ENCODE measurements at regions not wholly inside any gene's neighbourhood (a gene's known extent, or its start where the extent isn't known, plus 50 kb on each side); places are given as distances from the start of the nearest gene placed in this dataset.

- H3K4me2 ChIP-seq (ENCODE audit: insufficient read depth, low read length) = no peak overlapping the region
- H3K27ac ChIP-seq (ENCODE audit: low read length) = no peak overlapping the region
Measured at GRCh38 chr7:25032774-25033743, 53.1 kb upstream of the OSBPL3 start.

GRCh38 chr7:25031432-25031831 is 51.5 kb upstream of the OSBPL3 start:
- Histone ChIP-seq H3K79me2 (ENCODE audit: insufficient read depth, low read length) (no peaks in the 10 kb centered on the region), H4K20me1 (ENCODE audit: insufficient read depth, low read length) (no peaks in the 10 kb centered on the region), H3K9me3 (ENCODE audit: insufficient read depth, low read length, severe bottlenecking) (peaks cover 6% of the 10 kb centered on the region), H3K9ac (ENCODE audit: low read depth, low read length) (no peak overlapping the region), H3K27me3 (ENCODE audit: insufficient read depth, low read length, poor library complexity) (no peaks in the 10 kb centered on the region), H3K4me3 (ENCODE audit: low read depth in 1 of 2, low read length in 2 of 2) (no peak overlapping the region), H3K27ac (ENCODE audit: low read length) (no peak overlapping the region), H3K36me3 (ENCODE audit: insufficient read depth, low read length) (no peaks in the 10 kb centered on the region), H3K4me1 (ENCODE audit: insufficient read depth, low read length) (peaks cover 28% of the 10 kb centered on the region), H2AFZ (ENCODE audit: low read depth, low read length) (no peak overlapping the region), H3K4me2 (ENCODE audit: insufficient read depth, low read length) (no peak overlapping the region)
- DNase-seq = no peak
- no peak for ATAC-seq (ENCODE audit: insufficient read depth, low read depth)
- TF ChIP-seq EZH2 (IDR thresholded peaks at IDR 0.05; ENCODE audit: borderline replicate concordance, low read depth, low read length, severe bottlenecking) (no peak), CTCF (IDR thresholded peaks at IDR 0.05; ENCODE audit: borderline replicate concordance, extremely low read depth, low read length, poor library complexity, severe bottlenecking) (no peak)

More at GRCh38 chr7:25032774-25033743, 53.1 kb upstream of the OSBPL3 start:
- no peak overlapping the region for H3K4me3 ChIP-seq (ENCODE audit: low read depth in 1 of 2, low read length in 2 of 2)
- peaks cover 10% of the 10 kb centered on the region for H3K9me3 ChIP-seq (ENCODE audit: insufficient read depth, low read length, severe bottlenecking)
- no peaks in the 10 kb centered on the region for H4K20me1 ChIP-seq (ENCODE audit: insufficient read depth, low read length)
- TF ChIP-seq EZH2 (IDR thresholded peaks at IDR 0.05; ENCODE audit: borderline replicate concordance, low read depth, low read length, severe bottlenecking) = no peak
- TF ChIP-seq CTCF (IDR thresholded peaks at IDR 0.05; ENCODE audit: borderline replicate concordance, extremely low read depth, low read length, poor library complexity, severe bottlenecking) = no peak
- peaks cover 19% of the 10 kb centered on the region for H3K4me1 ChIP-seq (ENCODE audit: insufficient read depth, low read length)
- DNase-seq (no peak), ATAC-seq (ENCODE audit: insufficient read depth, low read depth) (no peak)
- H3K79me2 ChIP-seq (ENCODE audit: insufficient read depth, low read length) = no peaks in the 10 kb centered on the region
- no peak overlapping the region for H2AFZ ChIP-seq (ENCODE audit: low read depth, low read length)
- no peaks in the 10 kb centered on the region for H3K36me3 ChIP-seq (ENCODE audit: insufficient read depth, low read length)
- no peak overlapping the region for H3K9ac ChIP-seq (ENCODE audit: low read depth, low read length)
- no peaks in the 10 kb centered on the region for H3K27me3 ChIP-seq (ENCODE audit: insufficient read depth, low read length, poor library complexity)

- DNase-seq (no peak), ATAC-seq (ENCODE audit: insufficient read depth, low read depth) (no peak)
- Histone ChIP-seq H3K27me3 (ENCODE audit: insufficient read depth, low read length, poor library complexity) (no peaks in the 10 kb centered on the region), H3K79me2 (ENCODE audit: insufficient read depth, low read length) (no peaks in the 10 kb centered on the region), H3K9me3 (ENCODE audit: insufficient read depth, low read length, severe bottlenecking) (peaks cover 2% of the 10 kb centered on the region), H4K20me1 (ENCODE audit: insufficient read depth, low read length) (no peaks in the 10 kb centered on the region), H3K9ac (ENCODE audit: low read depth, low read length) (no peak overlapping the region), H3K27ac (ENCODE audit: low read length) (no peak overlapping the region), H3K36me3 (ENCODE audit: insufficient read depth, low read length) (no peaks in the 10 kb centered on the region), H2AFZ (ENCODE audit: low read depth, low read length) (no peak overlapping the region), H3K4me1 (ENCODE audit: insufficient read depth, low read length) (peaks cover 28% of the 10 kb centered on the region), H3K4me2 (ENCODE audit: insufficient read depth, low read length) (no peak overlapping the region), H3K4me3 (ENCODE audit: low read depth in 1 of 2, low read length in 2 of 2) (no peak overlapping the region)
- no peak for TF ChIP-seq CTCF (IDR thresholded peaks at IDR 0.05; ENCODE audit: borderline replicate concordance, extremely low read depth, low read length, poor library complexity, severe bottlenecking)
- TF ChIP-seq EZH2 (IDR thresholded peaks at IDR 0.05; ENCODE audit: borderline replicate concordance, low read depth, low read length, severe bottlenecking) = no peak
Measured at GRCh38 chr7:25031007-25031406, 51.0 kb upstream of the OSBPL3 start.

All from DND-41 (cell line).